DOHH2 (cell line): ENCODE measurements at regions not wholly inside any gene's neighbourhood (a gene's known extent, or its start where the extent isn't known, plus 50 kb on each side); places are given as distances from the start of the nearest gene placed in this dataset.
A peak's percentile ranks its signal among the peaks of the same experiment; 100 is the strongest.

Experiments used
- H3F3A ChIP-seq: fragments of 200-600 bp; sonication (generic), shearing (Covaris generic); 2 replicates; pipeline ENCODE4 v1.6.0; 2016; ENCODE audit warnings: antibody characterized with exemption, mild to moderate bottlenecking; ENCODE audit not compliant: control insufficient read depth, insufficient read depth
- H3K27ac ChIP-seq: fragments of 200-600 bp; sonication (generic); 2 replicates; pipeline ENCODE4 v1.5.1; 2014; ENCODE audit warnings: low read depth, mild to moderate bottlenecking, low read length, moderate library complexity
- H3K27me3 ChIP-seq: fragments of 200-600 bp; sonication (generic); 2 replicates; pipeline ENCODE4 v1.6.1; 2014; ENCODE audit warnings: mild to moderate bottlenecking, low read length, mixed read lengths; ENCODE audit not compliant: control insufficient read depth
- H3K36me3 ChIP-seq: fragments of 200-600 bp; sonication (generic); 2 replicates; pipeline ENCODE4 v1.6.1; 2014; ENCODE audit warnings: mild to moderate bottlenecking, low read length, moderate library complexity, mixed read lengths; ENCODE audit not compliant: control insufficient read depth
- H3K4me1 ChIP-seq: fragments of 200-600 bp; sonication (generic); 2 replicates; pipeline ENCODE4 v1.6.1; 2014; ENCODE audit warnings: mild to moderate bottlenecking, low read length, mixed read lengths; ENCODE audit not compliant: control insufficient read depth
- H3K4me2 ChIP-seq: fragments of 200-600 bp; sonication (generic); 2 replicates; pipeline ENCODE4 v1.6.0; 2014; ENCODE audit warnings: mild to moderate bottlenecking, low read length, moderate library complexity
- H3K4me3 ChIP-seq: fragments of 200-600 bp; sonication (generic); 2 replicates; pipeline ENCODE4 v1.5.1; 2014; ENCODE audit warnings: mild to moderate bottlenecking, low read length, mixed read lengths
- H3K79me2 ChIP-seq: fragments of 200-600 bp; sonication (generic); 2 replicates; pipeline ENCODE4 v1.6.1; 2014; ENCODE audit warnings: mild to moderate bottlenecking, low read length, mixed read lengths; ENCODE audit not compliant: control insufficient read depth
- H3K9me2 ChIP-seq: fragments of 200-600 bp; sonication (generic); replicated peaks from 2 replicates; pipeline ENCODE4 v1.6.1; 2014; ENCODE audit warnings: mild to moderate bottlenecking, low read length, mixed read lengths; ENCODE audit not compliant: control insufficient read depth
- H3K9me3 ChIP-seq: fragments of 200-600 bp; sonication (generic); 2 replicates; pipeline ENCODE4 v1.6.1; 2014; ENCODE audit warnings: antibody characterized with exemption, low read length, mixed read lengths; ENCODE audit not compliant: control insufficient read depth, insufficient read depth
- H4K20me1 ChIP-seq: fragments of 200-600 bp; sonication (generic); 2 replicates; pipeline ENCODE4 v1.6.0; 2014; ENCODE audit warnings: low read depth, mild to moderate bottlenecking, antibody characterized with exemption, low read length, moderate library complexity; ENCODE audit not compliant: control insufficient read depth, insufficient read depth
- EZH2phosphoT487 ChIP-seq: fragments of 200-600 bp; sonication (generic); IDR thresholded peaks from 2 replicates; pipeline ENCODE4 v1.6.1; 2017; ENCODE audit warnings: borderline replicate concordance, mild to moderate bottlenecking, antibody characterized with exemption, low read length, moderate library complexity, mixed read lengths
- TF ChIP-seq, protein P1 (sequence below): fragments of 200-600 bp; sonication (generic); IDR thresholded peaks from one replicate; pipeline ENCODE4 v1.5.1; 2014; ENCODE audit warnings: antibody characterized with exemption, mild to moderate bottlenecking, low read depth, low read length; ENCODE audit not compliant: poor library complexity, severe bottlenecking

DNA sequence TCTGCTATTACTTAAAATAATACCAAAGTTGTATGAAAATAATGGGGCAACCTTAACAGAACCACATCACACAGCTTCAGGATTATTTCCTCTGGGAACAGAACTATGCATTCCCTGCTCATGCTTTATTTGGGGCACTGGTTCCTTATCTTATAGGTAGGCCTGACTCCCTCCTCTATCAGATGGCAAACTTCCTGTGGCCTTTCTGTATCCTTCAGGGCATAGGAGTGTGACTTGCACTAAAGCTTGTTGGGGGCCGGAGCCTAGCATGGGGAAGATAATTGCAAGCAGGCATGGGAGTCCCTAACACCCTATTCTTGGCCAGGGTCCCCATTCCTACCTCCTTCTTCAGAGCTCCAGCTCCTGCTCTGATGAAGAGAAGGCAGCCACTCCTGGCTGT is 167.2 kb upstream of the SERTAD2 start:
- Histone ChIP-seq H4K20me1 (no peaks in the 10 kb centered on the region), H3F3A (peaks cover 2% of the 10 kb centered on the region; the same call in 1 of the 2 replicates), H3K36me3 (no peaks in the 10 kb centered on the region), H3K9me2 (no peaks in the 10 kb centered on the region), H3K9me3 (no peaks in the 10 kb centered on the region), H3K79me2 (no peaks in the 10 kb centered on the region), H3K4me1 (peaks cover 38% of the 10 kb centered on the region), H3K4me3 (no peak overlapping the region), H3K27me3 (no peaks in the 10 kb centered on the region), H3K4me2 (no peak overlapping the region), H3K27ac (no peak overlapping the region)
- TF ChIP-seq, protein P1, sequence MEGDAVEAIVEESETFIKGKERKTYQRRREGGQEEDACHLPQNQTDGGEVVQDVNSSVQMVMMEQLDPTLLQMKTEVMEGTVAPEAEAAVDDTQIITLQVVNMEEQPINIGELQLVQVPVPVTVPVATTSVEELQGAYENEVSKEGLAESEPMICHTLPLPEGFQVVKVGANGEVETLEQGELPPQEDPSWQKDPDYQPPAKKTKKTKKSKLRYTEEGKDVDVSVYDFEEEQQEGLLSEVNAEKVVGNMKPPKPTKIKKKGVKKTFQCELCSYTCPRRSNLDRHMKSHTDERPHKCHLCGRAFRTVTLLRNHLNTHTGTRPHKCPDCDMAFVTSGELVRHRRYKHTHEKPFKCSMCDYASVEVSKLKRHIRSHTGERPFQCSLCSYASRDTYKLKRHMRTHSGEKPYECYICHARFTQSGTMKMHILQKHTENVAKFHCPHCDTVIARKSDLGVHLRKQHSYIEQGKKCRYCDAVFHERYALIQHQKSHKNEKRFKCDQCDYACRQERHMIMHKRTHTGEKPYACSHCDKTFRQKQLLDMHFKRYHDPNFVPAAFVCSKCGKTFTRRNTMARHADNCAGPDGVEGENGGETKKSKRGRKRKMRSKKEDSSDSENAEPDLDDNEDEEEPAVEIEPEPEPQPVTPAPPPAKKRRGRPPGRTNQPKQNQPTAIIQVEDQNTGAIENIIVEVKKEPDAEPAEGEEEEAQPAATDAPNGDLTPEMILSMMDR = no peak
- TF ChIP-seq EZH2phosphoT487 = no peak

DNA sequence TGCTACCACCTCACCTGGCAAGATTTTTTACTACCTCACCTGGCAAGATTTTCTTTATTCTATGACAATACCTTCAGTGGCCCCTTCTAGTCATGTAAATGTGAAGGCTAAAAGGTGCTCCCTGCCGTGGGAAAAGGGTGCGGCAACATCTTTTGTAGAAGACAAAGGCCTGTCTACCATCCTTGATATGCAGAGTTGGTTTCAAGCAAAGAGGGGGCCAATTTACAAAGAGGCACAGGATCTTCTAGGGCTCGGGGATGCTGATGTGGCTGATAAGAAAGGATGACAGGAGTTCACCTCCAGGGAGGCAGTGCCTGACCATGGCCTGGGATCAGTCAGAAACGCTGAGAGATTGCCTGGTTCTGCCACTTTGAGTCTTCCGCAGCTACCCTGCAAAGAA is 165.4 kb upstream of the SLC1A4 start:
- Histone ChIP-seq H3K4me1 (peaks cover 40% of the 10 kb centered on the region), H3K9me3 (no peaks in the 10 kb centered on the region), H3K4me3 (no peak overlapping the region), H3F3A (peaks cover 4% of the 10 kb centered on the region; the same call in 1 of the 2 replicates), H3K27me3 (no peaks in the 10 kb centered on the region), H3K4me2 (no peak overlapping the region), H3K36me3 (no peaks in the 10 kb centered on the region), H3K79me2 (no peaks in the 10 kb centered on the region), H3K9me2 (no peaks in the 10 kb centered on the region), H3K27ac (no peak overlapping the region), H4K20me1 (no peaks in the 10 kb centered on the region)
- no peak for TF ChIP-seq EZH2phosphoT487
- TF ChIP-seq, protein P1 = no peak

DNA sequence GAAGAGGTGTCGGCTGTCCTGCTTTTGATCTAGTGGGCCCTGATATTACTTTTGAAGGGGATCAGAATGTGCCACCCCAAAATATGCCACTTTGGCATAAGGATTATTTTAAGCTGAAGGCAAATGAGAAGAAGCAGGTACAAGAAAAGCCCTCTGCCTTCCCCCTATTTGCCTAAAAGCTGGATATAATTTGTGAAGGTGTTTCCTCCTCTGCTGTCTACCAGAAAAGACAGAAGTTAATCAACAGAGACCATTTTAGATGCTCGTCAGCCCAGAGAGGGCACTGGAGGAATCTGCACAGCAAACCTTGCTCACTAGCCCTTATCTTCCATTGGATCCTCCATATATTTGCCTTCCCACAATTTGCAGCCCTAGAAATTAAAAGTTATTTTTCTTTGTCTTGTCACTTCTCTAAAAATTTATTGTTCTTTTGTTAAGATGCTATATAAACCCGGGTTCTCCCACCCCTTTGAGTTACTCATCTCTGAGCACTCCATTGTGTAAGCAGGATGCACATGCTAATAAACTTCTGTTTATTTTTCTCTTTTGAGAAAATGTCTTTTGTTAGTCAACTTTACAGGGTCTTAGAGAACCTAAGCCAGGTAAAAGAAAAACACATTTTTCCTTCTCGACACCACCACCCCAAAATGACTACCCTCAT is 163.2 kb upstream of the SLC1A4 start:
- Histone ChIP-seq H3K9me2 (no peaks in the 10 kb centered on the region), H3K4me3 (no peak overlapping the region), H3K27me3 (no peaks in the 10 kb centered on the region), H3K36me3 (no peaks in the 10 kb centered on the region), H3K4me1 (peaks cover 24% of the 10 kb centered on the region), H3K9me3 (no peaks in the 10 kb centered on the region), H3F3A (peaks cover 6% of the 10 kb centered on the region; the same call in 1 of the 2 replicates), H4K20me1 (no peaks in the 10 kb centered on the region), H3K79me2 (no peaks in the 10 kb centered on the region), H3K4me2 (0 out of 2 replicates have a peak overlapping the region, but pooled peaks have one; percentile 3), H3K27ac (no peak overlapping the region)
- no peak for TF ChIP-seq EZH2phosphoT487
- TF ChIP-seq, protein P1 = no peak
